GM12878 (cell line): ENCODE measurements at regions not wholly inside any gene's neighbourhood (a gene's known extent, or its start where the extent isn't known, plus 50 kb on each side); places are given as distances from the start of the nearest gene placed in this dataset.

ENCODE experiments used
- ATAC-seq: fragments of 200-7000 bp; cut with Tn5 transposase; 3 replicates; pipeline ENCODE4 v1.9.1; 2020; ENCODE audit warnings: mild to moderate bottlenecking, moderate library complexity
- BruUV-seq: library from RNA; stranded (reverse); fragments of 400-500 nt; replicated peaks from 2 replicates; lab custom pipeline; 2021; lab: Mats Ljungman, UMichigan
- CTCF ChIA-PET: fragments of 300-600 bp; sonication (Branson Sonifier 250); formaldehyde crosslinking; extraction: SDS; loops from one replicate; lab custom pipeline; 2021; ENCODE audit warnings: inconsistent platforms; lab: Yijun Ruan, JAX
- POLR2A ChIA-PET: fragments of 350-600 bp; formaldehyde crosslinking; extraction: SDS; loops from one replicate; lab custom pipeline; 2021; ENCODE audit warnings: inconsistent platforms; lab: Charles Lee
- RAD21 ChIA-PET: fragments of 300-600 bp; sonication (Branson Sonifier 250); formaldehyde crosslinking; loops from one replicate; lab custom pipeline; 2023; ENCODE audit warnings: antibody characterized with exemption; ENCODE audit not compliant: unreplicated experiment; lab: Charles Lee
- SMC1A ChIA-PET: fragments of 300-600 bp; sonication (Branson Sonifier 250); formaldehyde crosslinking; loops from one replicate; lab custom pipeline; 2023; ENCODE audit not compliant: unreplicated experiment, uncharacterized antibody; lab: Charles Lee
- DNase-seq: peaks from one replicate; pipeline ENCODE4 v3.0.0-alpha.2; 2011; ENCODE audit warnings: low read depth, low spot score
- FAIRE-seq: peaks from 3 replicates; lab custom pipeline; 2011; peaks lifted over from hg19 to GRCh38; lab: Jason Lieb, UNC
- H2AFZ ChIP-seq: 2 replicates; pipeline ENCODE4 v1.6.0; 2011; ENCODE audit warnings: low read depth, low read length, control low read depth; ENCODE audit not compliant: control insufficient read depth
- H3K27ac ChIP-seq: 2 replicates; pipeline ENCODE4 v1.5.1; 2011; ENCODE audit warnings: control low read depth; ENCODE audit not compliant: control insufficient read depth, insufficient read depth
- H3K27me3 ChIP-seq, 2 experiments: replicated peaks in 1 of 2; 2 replicates each; pipeline versions ENCODE4 v1.6.0 to v1.6.1; 2011; ENCODE audit warnings: low read length in 1 of 2; ENCODE audit not compliant: control insufficient read depth in 2 of 2, insufficient read depth in 2 of 2
- H3K36me3 ChIP-seq, 2 experiments: 2 replicates each; pipeline ENCODE4 v1.5.1; 2011; ENCODE audit warnings: low read length in 1 of 2; ENCODE audit not compliant: control insufficient read depth in 2 of 2, insufficient read depth in 2 of 2
- H3K4me1 ChIP-seq: 2 replicates; pipeline ENCODE4 v1.6.1; 2011; ENCODE audit warnings: mild to moderate bottlenecking, low read length, moderate library complexity, mixed read lengths; ENCODE audit not compliant: control insufficient read depth, insufficient read depth
- H3K4me2 ChIP-seq: 2 replicates; pipeline ENCODE4 v1.6.0; 2011; ENCODE audit warnings: control low read depth; ENCODE audit not compliant: control insufficient read depth, insufficient read depth
- H3K4me3 ChIP-seq: fragments of 200-600 bp; sonication (generic); 2 replicates; pipeline ENCODE4 v1.5.1; 2016
- H3K79me2 ChIP-seq: 2 replicates; pipeline ENCODE4 v1.6.0; 2011; ENCODE audit warnings: low read length; ENCODE audit not compliant: control insufficient read depth, insufficient read depth
- H3K9ac ChIP-seq: 2 replicates; pipeline ENCODE4 v1.8.0; 2011; ENCODE audit warnings: low read length, control low read depth, mixed read lengths; ENCODE audit not compliant: control insufficient read depth, insufficient read depth
- H3K9me3 ChIP-seq: replicated peaks from 3 replicates; pipeline ENCODE4 v1.5.1; 2011; ENCODE audit warnings: mild to moderate bottlenecking, low read length; ENCODE audit not compliant: control insufficient read depth, insufficient read depth
- H4K20me1 ChIP-seq: 2 replicates; pipeline ENCODE4 v1.6.0; 2011; ENCODE audit not compliant: control insufficient read depth, insufficient read depth
- BACH1 ChIP-seq: fragments of 450-650 bp; IDR thresholded peaks from 2 replicates; pipeline ENCODE4 v1.6.1; 2017; ENCODE audit warnings: mild to moderate bottlenecking, borderline replicate concordance
- NFYA ChIP-seq: IDR thresholded peaks from 2 replicates; pipeline ENCODE4 v1.6.1; 2011; ENCODE audit warnings: low read depth, mild to moderate bottlenecking, low read length, improper control_type of control experiment, borderline replicate concordance
- NKRF ChIP-seq: fragments of 450-650 bp; conservative IDR thresholded peaks from 2 replicates; pipeline ENCODE4 v1.6.1; 2017; ENCODE audit warnings: mild to moderate bottlenecking, moderate library complexity
- POLR2A ChIP-seq: IDR thresholded peaks from 2 replicates; pipeline ENCODE4 v1.6.1; 2011; ENCODE audit warnings: low read depth, mild to moderate bottlenecking, low read length
- ZNF217 ChIP-seq: fragments of 450-650 bp; IDR thresholded peaks from 2 replicates; pipeline ENCODE4 v1.6.1; 2017; ENCODE audit warnings: antibody characterized with exemption, mild to moderate bottlenecking
- ZNF622 ChIP-seq: fragments of 450-650 bp; IDR thresholded peaks from 2 replicates; pipeline ENCODE4 v1.6.1; 2017; ENCODE audit warnings: mild to moderate bottlenecking, inconsistent platforms
- WGBS: methylation state at CpG from one replicate; pipeline ENCODE4 v1.1.6; 2016; ENCODE audit warnings: low lambda C conversion rate; ENCODE audit not compliant: insufficient replicate concordance, insufficient coverage; ENCODE audit errors: missing lambda C conversion rate; 5-methylcytosine and 5-hydroxymethylcytosine counted together
- in situ Hi-C: fragments of 300-500 bp; cut with MboI; formaldehyde crosslinking; loops from 9 replicates; pipeline ENCODE4 v1.14.3; 2018; ENCODE audit warnings: mixed read lengths
- intact Hi-C: fragments of 100-400 bp; cut with micrococcal nuclease; formaldehyde crosslinking; loops from one replicate; pipeline ENCODE4 v1.14.2; 2022; ENCODE audit not compliant: unreplicated experiment
- TF ChIP-seq, protein P1 (sequence below): fragments of 450-650 bp; formaldehyde crosslinking; IDR thresholded peaks from 2 replicates; pipeline ENCODE4 v1.4.0; 2020; ENCODE audit warnings: mild to moderate bottlenecking, moderate library complexity
- TF ChIP-seq, protein P2 (sequence below), 3 experiments: IDR thresholded peaks in 2 of 3; conservative IDR thresholded peaks in 1 of 3; 2 replicates each; pipeline ENCODE4 v1.5.1; 2011; ENCODE audit warnings: low read depth in 3 of 3, low read length in 3 of 3, mild to moderate bottlenecking in 3 of 3, control low read depth in 2 of 3, moderate library complexity in 2 of 3, inconsistent platforms in 1 of 3, mixed read lengths in 1 of 3; ENCODE audit not compliant: control insufficient read depth in 2 of 3, insufficient read depth in 1 of 3; ENCODE audit errors: extremely low read depth in 1 of 3
- TF ChIP-seq, protein P3 (sequence below): IDR thresholded peaks from 2 replicates; pipeline ENCODE4 v1.6.1; 2011; ENCODE audit warnings: borderline replicate concordance, low read depth, mild to moderate bottlenecking, moderate library complexity, low read length; ENCODE audit not compliant: insufficient read depth, poor library complexity, severe bottlenecking

DNA sequence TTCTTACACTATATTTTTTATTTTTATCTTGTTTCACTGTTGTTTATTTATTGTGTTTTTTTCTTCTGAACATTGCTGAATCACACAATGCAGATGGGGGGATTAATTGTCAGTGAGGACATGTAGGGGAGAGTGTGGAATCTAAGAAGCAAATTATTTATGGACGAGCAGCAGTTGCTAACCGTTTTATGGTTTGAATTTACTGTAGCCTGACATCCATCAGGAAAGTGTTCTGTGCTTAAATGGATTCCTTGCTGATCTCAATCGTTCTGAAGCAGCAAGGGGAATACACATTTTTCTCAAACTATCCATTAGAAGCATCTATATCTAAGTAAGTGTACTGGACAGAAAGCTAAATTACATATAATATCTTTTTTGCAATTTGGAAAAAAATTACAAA, 119.5 kb downstream of the CD8B2 start:
- Histone ChIP-seq H3K4me3 (no peak overlapping the region), H3K9me3 (no peaks in the 10 kb centered on the region), H2AFZ (no peak overlapping the region), H3K27ac (no peak overlapping the region), H3K79me2 (no peaks in the 10 kb centered on the region), H3K27me3 (no peaks in the 10 kb centered on the region), H3K4me1 (no peaks in the 10 kb centered on the region), H3K36me3 (no peaks in the 10 kb centered on the region), H4K20me1 (no peaks in the 10 kb centered on the region), H3K9ac (no peak overlapping the region), H3K4me2 (no peak overlapping the region)
- TF ChIP-seq ZNF217 (no peak), BACH1 (no peak), NFYA (no peak), NKRF (no peak), POLR2A (no peak), ZNF622 (no peak)
- TF ChIP-seq, protein P1, sequence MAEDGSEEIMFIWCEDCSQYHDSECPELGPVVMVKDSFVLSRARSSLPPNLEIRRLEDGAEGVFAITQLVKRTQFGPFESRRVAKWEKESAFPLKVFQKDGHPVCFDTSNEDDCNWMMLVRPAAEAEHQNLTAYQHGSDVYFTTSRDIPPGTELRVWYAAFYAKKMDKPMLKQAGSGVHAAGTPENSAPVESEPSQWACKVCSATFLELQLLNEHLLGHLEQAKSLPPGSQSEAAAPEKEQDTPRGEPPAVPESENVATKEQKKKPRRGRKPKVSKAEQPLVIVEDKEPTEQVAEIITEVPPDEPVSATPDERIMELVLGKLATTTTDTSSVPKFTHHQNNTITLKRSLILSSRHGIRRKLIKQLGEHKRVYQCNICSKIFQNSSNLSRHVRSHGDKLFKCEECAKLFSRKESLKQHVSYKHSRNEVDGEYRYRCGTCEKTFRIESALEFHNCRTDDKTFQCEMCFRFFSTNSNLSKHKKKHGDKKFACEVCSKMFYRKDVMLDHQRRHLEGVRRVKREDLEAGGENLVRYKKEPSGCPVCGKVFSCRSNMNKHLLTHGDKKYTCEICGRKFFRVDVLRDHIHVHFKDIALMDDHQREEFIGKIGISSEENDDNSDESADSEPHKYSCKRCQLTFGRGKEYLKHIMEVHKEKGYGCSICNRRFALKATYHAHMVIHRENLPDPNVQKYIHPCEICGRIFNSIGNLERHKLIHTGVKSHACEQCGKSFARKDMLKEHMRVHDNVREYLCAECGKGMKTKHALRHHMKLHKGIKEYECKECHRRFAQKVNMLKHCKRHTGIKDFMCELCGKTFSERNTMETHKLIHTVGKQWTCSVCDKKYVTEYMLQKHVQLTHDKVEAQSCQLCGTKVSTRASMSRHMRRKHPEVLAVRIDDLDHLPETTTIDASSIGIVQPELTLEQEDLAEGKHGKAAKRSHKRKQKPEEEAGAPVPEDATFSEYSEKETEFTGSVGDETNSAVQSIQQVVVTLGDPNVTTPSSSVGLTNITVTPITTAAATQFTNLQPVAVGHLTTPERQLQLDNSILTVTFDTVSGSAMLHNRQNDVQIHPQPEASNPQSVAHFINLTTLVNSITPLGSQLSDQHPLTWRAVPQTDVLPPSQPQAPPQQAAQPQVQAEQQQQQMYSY, result no peak
- TF ChIP-seq, protein P2, sequence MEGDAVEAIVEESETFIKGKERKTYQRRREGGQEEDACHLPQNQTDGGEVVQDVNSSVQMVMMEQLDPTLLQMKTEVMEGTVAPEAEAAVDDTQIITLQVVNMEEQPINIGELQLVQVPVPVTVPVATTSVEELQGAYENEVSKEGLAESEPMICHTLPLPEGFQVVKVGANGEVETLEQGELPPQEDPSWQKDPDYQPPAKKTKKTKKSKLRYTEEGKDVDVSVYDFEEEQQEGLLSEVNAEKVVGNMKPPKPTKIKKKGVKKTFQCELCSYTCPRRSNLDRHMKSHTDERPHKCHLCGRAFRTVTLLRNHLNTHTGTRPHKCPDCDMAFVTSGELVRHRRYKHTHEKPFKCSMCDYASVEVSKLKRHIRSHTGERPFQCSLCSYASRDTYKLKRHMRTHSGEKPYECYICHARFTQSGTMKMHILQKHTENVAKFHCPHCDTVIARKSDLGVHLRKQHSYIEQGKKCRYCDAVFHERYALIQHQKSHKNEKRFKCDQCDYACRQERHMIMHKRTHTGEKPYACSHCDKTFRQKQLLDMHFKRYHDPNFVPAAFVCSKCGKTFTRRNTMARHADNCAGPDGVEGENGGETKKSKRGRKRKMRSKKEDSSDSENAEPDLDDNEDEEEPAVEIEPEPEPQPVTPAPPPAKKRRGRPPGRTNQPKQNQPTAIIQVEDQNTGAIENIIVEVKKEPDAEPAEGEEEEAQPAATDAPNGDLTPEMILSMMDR (IDR thresholded peaks at IDR 0.05 in 2 of 3, conservative IDR thresholded peaks at IDR 0.05 in 1 of 3; ENCODE audit: control insufficient read depth in 2 of 3, extremely low read depth in 1 of 3, insufficient read depth in 1 of 3, low read depth in 3 of 3, low read length in 3 of 3), result no peak
- TF ChIP-seq, protein P3, sequence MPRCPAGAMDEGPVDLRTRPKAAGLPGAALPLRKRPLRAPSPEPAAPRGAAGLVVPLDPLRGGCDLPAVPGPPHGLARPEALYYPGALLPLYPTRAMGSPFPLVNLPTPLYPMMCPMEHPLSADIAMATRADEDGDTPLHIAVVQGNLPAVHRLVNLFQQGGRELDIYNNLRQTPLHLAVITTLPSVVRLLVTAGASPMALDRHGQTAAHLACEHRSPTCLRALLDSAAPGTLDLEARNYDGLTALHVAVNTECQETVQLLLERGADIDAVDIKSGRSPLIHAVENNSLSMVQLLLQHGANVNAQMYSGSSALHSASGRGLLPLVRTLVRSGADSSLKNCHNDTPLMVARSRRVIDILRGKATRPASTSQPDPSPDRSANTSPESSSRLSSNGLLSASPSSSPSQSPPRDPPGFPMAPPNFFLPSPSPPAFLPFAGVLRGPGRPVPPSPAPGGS, result no peak
- ATAC-seq (no peak), FAIRE-seq (no peak), DNase-seq (no peak)
- in situ Hi-C loops (no loop called here), intact Hi-C loops (no loop called here)
- CTCF ChIA-PET, result interaction anchor here (0.6 kb wide), 1 partner anchor 435 kb away, joined by 3 read pairs; no protein-coding TSS in a partner anchor
- RAD21 ChIA-PET, result no interaction called here
- POLR2A ChIA-PET, result no interaction called here
- SMC1A ChIA-PET, result no interaction called here
- WGBS, result 4% methylated on average over 3 of the region's 3 CpGs
- BruUV-seq, result no TSS peak
